Small intestine (tissue), 7 donors: ENCODE measurements at regions not wholly inside any gene's neighbourhood (a gene's known extent, or its start where the extent isn't known, plus 50 kb on each side); places are given as distances from the start of the nearest gene placed in this dataset.

Experiments used
- DNase-seq, 2 donors: peaks; one replicate each; pipeline versions ENCODE4 v3.0.0 to v3.0.0-alpha.2; 2013
- FAIRE-seq: peaks from 2 replicates; lab custom pipeline; 2012; peaks lifted over from hg19 to GRCh38; lab: Jason Lieb, UNC
- H3K27ac ChIP-seq, 3 donors: one replicate each; pipeline ENCODE4 v1.5.1; 2013; ENCODE audit warnings: low read length in 2 of 3, mild to moderate bottlenecking in 2 of 3, control low read depth in 1 of 3, inconsistent platforms in 1 of 3, low read depth in 1 of 3, moderate library complexity in 1 of 3
- H3K27me3 ChIP-seq, 3 donors: one replicate each; pipeline ENCODE4 v1.6.1; 2013; ENCODE audit warnings: low read length in 3 of 3, inconsistent platforms in 1 of 3; ENCODE audit not compliant: control insufficient read depth in 3 of 3, insufficient read depth in 3 of 3
- H3K36me3 ChIP-seq, 3 donors: one replicate each; pipeline ENCODE4 v1.6.1; 2013; ENCODE audit warnings: low read length in 3 of 3, inconsistent platforms in 1 of 3, low read depth in 1 of 3, mild to moderate bottlenecking in 1 of 3, moderate library complexity in 1 of 3; ENCODE audit not compliant: control insufficient read depth in 3 of 3, insufficient read depth in 2 of 3
- H3K4me1 ChIP-seq, 3 donors: one replicate each; pipeline ENCODE4 v1.6.1; 2013; ENCODE audit warnings: low read length in 2 of 3, inconsistent platforms in 1 of 3, low read depth in 1 of 3, mild to moderate bottlenecking in 1 of 3, moderate library complexity in 1 of 3; ENCODE audit not compliant: control insufficient read depth in 3 of 3, insufficient read depth in 2 of 3
- H3K4me3 ChIP-seq, 3 donors: one replicate each; pipeline ENCODE4 v1.5.1; 2013; ENCODE audit warnings: low read length in 3 of 3, control low read depth in 1 of 3, inconsistent platforms in 1 of 3, low read depth in 1 of 3, mild to moderate bottlenecking in 1 of 3, moderate library complexity in 1 of 3
- H3K9me3 ChIP-seq, 2 donors: one replicate each; pipeline ENCODE4 v1.6.1; 2013; ENCODE audit warnings: low read depth in 1 of 2, low read length in 1 of 2; ENCODE audit not compliant: control insufficient read depth in 2 of 2, insufficient read depth in 1 of 2
- WGBS, 3 donors: extraction: QIAGEN DNeasy Blood & Tissue Kit; methylation state at CpG; one replicate each; pipeline ENCODE4 v1.1.7; 2013; 5-methylcytosine and 5-hydroxymethylcytosine counted together
- donor health status: healthy with polysubstance abuse.
- donor health status: control.
- donor health status: control.
- donor health status: Bipolar disorder and iron deficiency.
- donor health status: healthy.

DNA sequence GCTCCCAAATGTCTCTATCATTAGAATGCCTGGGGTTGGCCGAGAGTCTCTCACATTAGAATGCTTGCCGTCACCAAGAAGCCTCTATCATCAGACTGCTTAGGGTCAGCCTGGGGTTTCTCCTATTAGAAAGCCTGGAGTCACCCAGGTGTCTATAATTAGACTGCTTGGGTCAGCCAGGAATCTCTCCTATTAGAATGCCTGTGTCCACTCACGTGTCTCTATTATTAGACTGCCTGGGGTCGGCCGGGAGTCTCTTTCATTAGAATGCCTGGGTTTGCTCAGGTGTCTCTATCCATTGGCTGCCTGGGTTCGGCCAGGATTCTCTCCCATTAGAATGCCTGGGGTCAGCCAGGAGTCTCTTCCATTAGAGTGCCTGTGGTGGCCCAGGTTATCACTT, 1453.1 kb downstream of the UQCRFS1 start:
- Histone ChIP-seq H3K27ac (no peak overlapping the region), H3K4me3 (no peak overlapping the region), H3K27me3 (no peaks in the 10 kb centered on the region), H3K4me1 (no peaks in the 10 kb centered on the region), H3K9me3 (peaks cover 3 to 66% of the 10 kb centered on the region in 2 donors), H3K36me3 (no peaks in the 10 kb centered on the region)
- FAIRE-seq: no peak
- DNase-seq: no peak
- 89 to 93% (median 92%) methylated on average over 6 of the region's 6 CpGs for WGBS, 3 donors

- Histone ChIP-seq H3K4me3 (no peak overlapping the region), H3K27me3 (no peaks in the 10 kb centered on the region), H3K36me3 (no peaks in the 10 kb centered on the region), H3K9me3 (peaks cover under 1 to 63% of the 10 kb centered on the region in 2 donors), H3K27ac (no peak overlapping the region), H3K4me1 (no peaks in the 10 kb centered on the region)
- FAIRE-seq (no peak), DNase-seq (no peak)
- 72 to 88% (median 80%) methylated on average over 18 of the region's 18 CpGs for WGBS, 3 donors
Measured at GRCh38 chr19:27758626-27759505, 1454.1 kb downstream of the UQCRFS1 start.

DNA sequence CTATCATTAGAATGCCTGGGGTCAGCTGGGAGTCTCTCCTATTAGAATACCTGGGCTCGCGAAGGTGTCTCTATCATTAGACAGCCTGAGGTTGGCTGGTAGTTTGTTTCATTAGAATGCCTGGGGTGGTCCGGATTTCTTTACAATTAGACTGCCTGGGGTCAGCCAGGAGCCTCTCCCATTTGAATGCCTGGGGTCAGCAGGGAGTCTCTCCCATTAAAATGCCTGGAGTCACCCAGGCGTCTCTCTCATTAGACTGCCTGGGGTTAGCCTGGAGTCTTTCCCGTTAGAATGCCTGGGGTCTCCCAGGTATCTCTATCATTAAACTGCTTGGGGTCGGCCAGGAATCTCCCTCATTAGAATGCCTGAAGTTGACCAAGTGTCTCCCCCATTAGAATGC, 1458.3 kb downstream of the UQCRFS1 start:
- H3K36me3 ChIP-seq: no peaks in the 10 kb centered on the region
- H3K27me3 ChIP-seq: no peaks in the 10 kb centered on the region
- H3K4me3 ChIP-seq: no peak overlapping the region
- FAIRE-seq (no peak), DNase-seq (no peak)
- H3K9me3 ChIP-seq: peaks cover 0 to 43% of the 10 kb centered on the region in 2 donors
- no peaks in the 10 kb centered on the region for H3K4me1 ChIP-seq
- 65 to 75% (median 68%) methylated on average over 6 of the region's 6 CpGs for WGBS, 3 donors
- H3K27ac ChIP-seq: no peak overlapping the region

DNA sequence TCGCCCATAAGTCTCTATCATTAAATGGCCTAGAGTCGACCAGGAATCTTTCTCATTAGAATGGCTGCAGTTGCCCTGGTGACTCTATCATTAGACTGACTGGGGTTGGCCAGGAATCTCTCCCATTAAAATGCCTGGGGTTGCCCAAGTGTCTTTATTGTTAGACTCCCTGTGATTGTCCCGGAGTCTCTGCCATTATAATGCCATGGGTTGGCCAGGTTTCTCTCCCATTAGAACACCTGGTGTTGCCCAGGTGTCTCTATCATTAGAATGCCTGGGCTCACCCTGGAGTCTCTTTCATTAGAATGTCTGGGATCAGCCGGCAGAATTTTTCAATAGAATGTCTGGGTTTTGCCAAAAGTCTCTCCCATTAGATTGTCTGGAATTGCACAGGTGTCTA, 1459.3 kb downstream of the UQCRFS1 start:
- DNase-seq (no peak), FAIRE-seq (no peak)
- Histone ChIP-seq H3K9me3 (peaks cover 0 to 32% of the 10 kb centered on the region in 2 donors), H3K4me3 (no peak overlapping the region), H3K36me3 (no peaks in the 10 kb centered on the region), H3K27ac (no peak overlapping the region), H3K27me3 (no peaks in the 10 kb centered on the region), H3K4me1 (no peaks in the 10 kb centered on the region)
- 89 to 91% (median 89%) methylated on average over 4 of the region's 4 CpGs for WGBS, 3 donors

- no peaks in the 10 kb centered on the region for H3K27me3 ChIP-seq
- H3K36me3 ChIP-seq: no peaks in the 10 kb centered on the region
- no peak overlapping the region for H3K27ac ChIP-seq
- no peak overlapping the region for H3K4me3 ChIP-seq
- 81 to 92% (median 92%) methylated on average over 6 of the region's 6 CpGs for WGBS, 3 donors
- no peak for FAIRE-seq
- peaks cover 0 to 23% of the 10 kb centered on the region in 2 donors for H3K9me3 ChIP-seq
- no peaks in the 10 kb centered on the region for H3K4me1 ChIP-seq
- DNase-seq: no peak
Measured at GRCh38 chr19:27752530-27753184, 1460.3 kb downstream of the UQCRFS1 start.

DNA sequence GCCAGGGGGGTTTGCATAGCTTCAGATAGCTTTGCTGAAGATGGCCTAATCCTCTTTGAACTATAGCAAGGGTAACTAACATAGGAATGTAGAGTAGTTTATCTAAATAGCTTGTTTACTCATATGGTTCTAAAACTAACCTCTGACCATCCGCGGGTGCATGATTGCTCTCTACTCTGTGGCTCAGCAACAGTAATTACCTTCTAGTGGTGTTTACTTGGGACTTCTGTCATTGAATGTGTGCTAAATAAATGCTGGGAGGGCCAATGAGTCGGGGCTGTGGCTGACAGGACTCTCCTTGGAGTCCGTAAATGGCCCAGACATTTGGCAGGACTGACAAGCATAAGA, 1461.9 kb downstream of the UQCRFS1 start:
- Histone ChIP-seq H3K4me3 (no peak overlapping the region), H3K27me3 (no peaks in the 10 kb centered on the region), H3K9me3 (peaks cover 0 to 21% of the 10 kb centered on the region in 2 donors), H3K36me3 (no peaks in the 10 kb centered on the region), H3K27ac (no peak overlapping the region), H3K4me1 (no peaks in the 10 kb centered on the region)
- DNase-seq (no peak), FAIRE-seq (no peak)
- WGBS, 3 donors: 72 to 80% (median 73%) methylated on average over 4 of the region's 4 CpGs

DNA sequence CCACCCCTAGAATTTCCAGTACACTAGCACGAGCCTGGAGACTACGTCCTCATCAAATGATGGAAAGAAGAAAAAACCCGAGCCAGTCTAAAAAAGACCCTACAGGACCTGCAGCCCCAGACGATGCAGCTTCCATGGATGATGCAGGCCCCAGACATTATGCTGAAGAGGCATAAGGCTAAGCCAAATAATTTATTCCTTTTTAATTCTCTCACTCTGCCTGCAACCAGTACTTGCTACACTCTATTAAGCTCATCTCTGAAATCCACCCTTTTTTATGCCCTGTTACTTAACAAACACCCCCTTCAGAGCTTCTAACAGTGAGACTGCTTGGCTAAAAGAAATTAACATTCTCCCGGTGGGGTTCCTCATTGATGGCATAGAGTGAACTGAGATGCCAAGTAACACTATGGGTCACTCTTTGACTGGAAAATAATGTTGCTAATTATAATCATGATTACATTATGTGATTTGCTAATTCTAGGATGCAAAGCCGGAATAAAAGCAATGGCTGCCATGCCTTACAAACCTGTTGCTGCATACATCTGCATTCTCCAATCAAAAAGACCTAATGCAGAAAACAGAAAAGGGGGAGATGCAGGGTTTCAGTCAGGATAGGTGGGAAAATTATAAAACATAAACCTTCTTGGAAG, 1462.4 kb downstream of the UQCRFS1 start:
- no peak for FAIRE-seq

DNA sequence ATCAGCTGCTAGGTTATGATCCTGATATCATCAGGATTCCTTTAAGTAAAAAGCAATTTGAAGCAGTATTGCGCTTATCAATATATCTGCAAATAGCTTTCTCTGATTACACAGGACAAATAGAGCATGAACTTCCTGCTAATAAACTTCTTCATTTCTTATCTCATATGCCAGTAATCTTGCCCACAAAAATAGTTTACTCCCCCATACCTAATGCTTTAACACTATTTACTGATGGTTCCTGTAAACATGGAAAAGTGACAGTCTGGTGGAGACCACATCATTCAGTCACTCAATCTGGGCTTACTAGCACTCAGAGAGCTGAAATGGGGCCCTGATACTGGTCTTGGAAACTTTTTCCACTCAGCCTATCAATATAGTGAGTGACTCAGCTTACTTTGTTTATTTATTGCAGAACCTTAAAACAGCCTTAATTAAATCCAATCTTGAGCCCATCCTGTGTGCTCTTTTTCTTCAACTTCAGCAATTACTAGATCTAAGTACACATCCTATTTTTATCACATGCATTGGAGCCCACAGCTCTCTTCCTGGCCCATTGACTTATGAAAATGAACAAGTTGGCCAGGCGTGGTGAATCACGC, 1464.3 kb downstream of the UQCRFS1 start:
- FAIRE-seq: no peak
- H3K4me1 ChIP-seq: no peaks in the 10 kb centered on the region
- DNase-seq: no peak

More for the DNA sequence above, 1462.4 kb downstream of the UQCRFS1 start:
- Histone ChIP-seq H3K4me3 (no peak overlapping the region), H3K9me3 (peaks cover 0 to 21% of the 10 kb centered on the region in 2 donors), H3K27ac (no peak overlapping the region), H3K36me3 (no peaks in the 10 kb centered on the region), H3K27me3 (no peaks in the 10 kb centered on the region), H3K4me1 (no peaks in the 10 kb centered on the region)
- no peak for DNase-seq
- WGBS, 3 donors: 85 to 91% (median 86%) methylated on average over 6 of the region's 6 CpGs

More for the DNA sequence above, 1464.3 kb downstream of the UQCRFS1 start:
- 93 to 99% (median 98%) methylated on average over 3 of the region's 3 CpGs for WGBS, 3 donors
- no peak overlapping the region for H3K27ac ChIP-seq
- no peak overlapping the region for H3K4me3 ChIP-seq
- H3K36me3 ChIP-seq: peaks cover 0 to 4% (median 0%) of the 10 kb centered on the region in 3 donors
- peaks cover 0 to 21% of the 10 kb centered on the region in 2 donors for H3K9me3 ChIP-seq
- no peaks in the 10 kb centered on the region for H3K27me3 ChIP-seq
